Fibroblast of upper back skin (primary cell): ENCODE measurements at regions not wholly inside any gene's neighbourhood (a gene's known extent, or its start where the extent isn't known, plus 50 kb on each side); places are given as distances from the start of the nearest gene placed in this dataset.
"Not testable (repeated sequence)": the region's sequence is repeated elsewhere in the genome, so short reads cannot be mapped to it uniquely, and the experiment has no call there.

Source experiments
- DNase-seq: peaks from one replicate; pipeline ENCODE4 v3.0.0-alpha.2; 2013

DNA sequence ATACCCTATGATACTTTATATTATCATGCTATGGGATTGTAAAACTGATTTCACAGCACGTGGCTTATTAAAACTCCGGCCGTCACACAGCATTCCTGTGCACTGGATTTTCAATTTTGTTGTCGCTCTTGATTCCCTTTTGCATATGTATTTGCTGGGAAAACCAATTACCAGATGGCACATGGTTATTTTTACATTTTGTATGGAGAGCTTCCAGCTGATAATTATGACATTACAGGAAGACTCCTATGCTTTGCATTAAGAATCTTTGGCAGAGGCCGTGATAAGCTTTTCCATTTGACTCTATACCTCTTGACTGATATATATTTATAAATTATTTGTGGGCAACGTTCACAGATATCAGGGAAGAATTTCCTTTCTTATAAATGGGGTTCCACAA is 381.2 kb upstream of the RORB start:
- no peak for DNase-seq

DNA sequence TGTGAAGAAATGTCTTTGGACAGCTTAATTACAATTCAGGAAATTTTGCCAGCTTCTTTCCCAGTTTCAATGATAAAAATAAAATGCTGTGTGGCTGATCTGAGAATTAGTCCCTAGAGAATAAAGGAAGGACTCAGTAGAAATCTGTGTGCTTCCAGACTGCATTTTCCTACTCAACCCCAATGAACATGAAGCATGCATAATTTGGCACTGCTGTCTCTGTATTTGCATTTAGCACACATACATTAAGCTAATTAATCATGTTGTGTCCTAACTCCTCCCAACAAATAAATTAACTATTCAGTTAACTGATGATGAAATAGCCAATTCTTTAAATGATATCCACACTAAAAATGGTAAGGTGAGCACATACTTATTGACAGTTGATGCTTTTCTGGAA is 380.0 kb upstream of the RORB start:
- no peak for DNase-seq

DNA sequence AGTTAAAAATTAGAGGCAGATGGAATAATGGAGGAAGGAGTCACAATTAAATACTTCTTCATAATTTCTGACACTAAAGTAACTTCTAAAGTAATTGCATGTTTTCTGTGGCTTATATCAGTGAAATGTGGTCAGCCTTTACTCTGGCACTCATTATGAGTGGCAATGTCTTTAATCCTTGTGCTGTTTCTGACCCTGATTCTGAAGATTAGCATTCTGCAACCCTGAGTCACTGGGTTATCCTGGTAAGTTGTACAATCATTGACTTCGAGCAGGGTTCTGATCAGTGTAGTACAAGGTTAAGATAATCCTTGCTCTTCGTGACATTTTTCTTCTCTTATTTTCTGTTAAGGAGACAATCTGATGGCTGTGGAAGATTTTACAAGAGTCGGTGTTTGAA is 379.4 kb upstream of the RORB start:
- no peak for DNase-seq

DNA sequence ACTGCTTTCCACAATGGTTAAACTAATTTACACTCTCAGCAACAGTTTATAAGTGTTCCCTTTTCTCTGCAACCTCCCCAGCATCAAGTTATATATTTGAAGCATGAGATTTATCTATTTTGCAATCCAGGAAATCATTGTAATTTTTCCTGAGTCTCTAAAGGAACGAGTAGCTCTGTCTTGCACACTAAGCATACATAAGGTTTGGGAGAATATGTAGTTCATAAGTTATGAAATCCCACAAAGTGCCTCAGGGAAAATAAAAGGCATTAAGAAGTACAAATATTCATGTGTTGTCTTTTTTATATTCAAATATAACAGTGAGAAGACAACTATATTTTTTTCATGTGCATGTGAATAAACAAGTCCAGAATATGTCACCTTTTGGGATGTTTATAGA is 377.1 kb upstream of the RORB start:
- no peak for DNase-seq

DNA sequence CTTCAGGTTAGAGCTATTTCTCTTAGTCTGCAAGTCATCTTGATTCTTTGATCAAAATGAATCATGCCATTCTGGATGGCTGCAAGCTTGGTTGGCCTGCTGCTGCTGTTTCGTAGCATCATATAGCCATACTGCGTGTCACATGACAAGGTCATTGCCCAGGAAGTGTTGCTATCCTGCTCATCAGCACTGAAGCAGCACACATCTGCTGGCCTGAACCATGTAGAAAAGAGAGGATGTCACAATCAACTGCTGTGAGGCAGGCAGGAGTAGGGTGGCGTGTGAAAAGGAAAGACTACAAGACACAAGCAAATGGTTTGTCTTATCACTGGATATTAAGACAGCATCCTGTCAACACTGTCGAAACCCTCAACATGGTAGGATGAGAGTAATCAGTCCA is 376.7 kb upstream of the RORB start:
- DNase-seq, result no peak

DNA sequence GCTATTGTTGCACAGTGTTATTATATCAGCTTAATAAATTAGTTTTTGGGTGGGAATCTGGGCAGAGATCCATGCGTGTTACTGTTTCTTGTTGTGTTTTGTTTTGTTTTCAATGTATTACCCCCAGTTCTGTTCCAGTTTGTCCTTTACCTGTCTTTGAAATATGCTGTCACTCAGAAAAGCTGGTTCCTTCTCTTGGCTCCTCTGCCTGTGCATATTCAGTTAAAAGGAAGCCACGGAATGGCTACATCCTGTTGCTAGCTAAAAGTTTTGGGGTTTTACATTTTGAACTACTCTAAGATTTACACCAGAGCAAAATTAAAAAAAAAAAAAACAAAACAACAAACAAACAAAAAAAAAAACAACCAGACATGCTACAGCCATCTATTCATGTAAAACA is 374.9 kb upstream of the RORB start:
- DNase-seq, result no peak

DNA sequence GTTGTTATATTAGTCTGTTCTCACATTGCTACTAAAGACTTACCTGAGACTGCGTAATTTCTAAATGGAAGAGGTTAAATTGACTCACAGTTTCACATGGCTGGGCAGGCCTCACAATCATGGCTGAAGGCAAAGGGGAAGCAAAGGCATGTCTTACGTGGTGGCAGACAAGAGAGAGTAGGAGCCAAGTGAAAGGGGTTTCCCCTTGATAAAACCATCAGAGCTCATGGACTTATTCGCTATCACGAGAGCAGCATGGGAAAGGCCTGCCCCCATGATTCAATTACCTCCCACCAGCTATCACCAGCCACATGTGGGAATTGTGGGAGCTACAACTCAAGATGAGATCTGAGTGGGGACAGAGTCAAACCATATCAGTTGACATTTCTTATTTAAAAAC is 374.5 kb upstream of the RORB start:
- no peak for DNase-seq

DNA sequence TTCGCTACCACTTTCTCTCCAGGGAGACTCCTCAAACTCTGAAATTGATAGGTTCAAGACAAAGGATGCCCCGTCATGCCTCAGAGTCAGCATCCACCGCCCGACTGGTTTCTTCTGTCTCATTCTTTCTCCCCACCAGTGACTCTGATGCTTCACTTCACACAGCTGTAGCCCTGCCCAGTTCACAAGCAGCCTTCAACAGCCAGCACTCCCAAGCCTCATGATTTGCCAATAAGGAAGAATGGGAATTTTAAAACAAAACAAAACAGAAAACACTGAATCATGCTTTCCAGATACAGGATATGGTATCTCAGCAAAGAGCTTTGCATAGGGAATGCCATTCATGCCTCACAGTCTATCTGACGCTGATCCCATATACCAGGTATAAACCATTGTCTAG is 371.2 kb upstream of the RORB start:
- DNase-seq, result no peak

DNA sequence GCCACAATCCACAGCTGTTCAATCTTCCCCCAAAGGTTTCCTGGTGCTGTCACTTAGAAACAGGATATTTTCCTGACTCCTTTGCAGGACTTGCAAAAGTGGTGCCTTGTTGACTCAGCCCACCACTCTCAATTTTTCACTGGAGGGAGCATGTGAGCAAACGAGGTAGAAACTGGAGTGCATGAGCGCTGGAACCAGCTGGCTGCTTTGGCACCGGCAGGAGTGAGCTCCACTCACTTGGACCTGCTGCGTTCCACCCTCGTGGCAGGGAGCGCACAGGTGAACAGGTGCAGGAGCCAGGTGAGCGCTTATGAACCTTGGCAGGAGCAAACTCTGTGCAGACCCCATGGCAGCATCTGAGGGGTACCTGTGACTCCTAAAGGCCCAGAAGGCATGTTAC is 364.1 kb upstream of the RORB start:
- no peak for DNase-seq

DNA sequence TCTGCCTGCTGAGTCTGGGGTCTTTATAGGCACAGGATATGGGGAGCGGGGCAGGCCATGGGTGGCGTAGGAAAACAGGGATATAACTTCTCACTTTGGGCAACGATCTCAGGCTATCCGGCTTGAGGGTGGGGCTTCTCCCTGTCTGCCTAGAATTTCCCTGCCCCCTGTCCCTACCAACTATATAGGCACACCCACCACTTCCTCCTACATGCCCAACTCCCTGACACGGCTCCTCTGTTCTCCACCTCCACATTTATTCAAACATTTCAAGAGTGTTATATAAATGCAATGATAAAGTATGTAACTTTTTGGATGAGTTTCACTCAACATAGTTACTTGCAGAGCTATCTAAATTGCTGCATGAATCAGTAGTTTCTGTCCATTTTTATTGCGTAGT is 363.2 kb upstream of the RORB start:
- no peak for DNase-seq

DNA sequence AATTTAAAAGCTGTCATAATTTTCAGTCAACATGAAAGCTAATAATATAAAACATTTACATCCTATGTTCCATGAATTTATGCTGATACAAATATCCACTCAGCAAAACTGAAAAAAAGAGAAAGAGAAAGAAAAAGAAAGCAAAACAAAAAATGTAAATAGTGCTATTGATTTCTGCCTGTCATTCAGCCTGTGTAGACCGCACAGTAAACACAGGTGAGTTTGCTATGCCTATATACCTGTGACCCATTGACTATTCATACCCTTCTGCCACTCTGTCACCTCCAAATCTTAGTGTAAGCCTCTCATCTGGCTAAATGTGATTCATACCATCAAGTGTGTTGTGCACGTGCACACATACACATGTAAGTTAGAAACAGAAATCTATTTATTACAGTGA is 359.0 kb upstream of the RORB start:
- DNase-seq, result no peak

DNA sequence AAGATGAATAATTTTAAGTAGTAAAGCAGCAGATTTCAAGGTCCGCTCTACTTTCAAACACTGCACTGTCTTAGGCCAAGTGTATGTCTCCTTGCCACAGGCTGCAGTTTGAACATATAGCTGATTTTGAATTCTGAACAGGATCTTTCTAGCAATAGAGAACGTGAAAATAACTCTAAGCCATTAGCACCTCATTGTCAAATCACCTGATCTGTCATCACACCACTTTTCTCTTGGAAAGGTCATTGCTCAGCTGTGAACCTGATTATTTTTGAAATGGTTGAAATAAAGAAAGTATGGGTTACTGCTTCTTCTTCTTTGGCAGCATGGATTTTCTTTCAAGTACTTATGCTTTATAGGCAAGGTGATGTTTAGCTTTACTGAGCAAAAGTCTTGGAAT is 357.0 kb upstream of the RORB start:
- no peak for DNase-seq

DNA sequence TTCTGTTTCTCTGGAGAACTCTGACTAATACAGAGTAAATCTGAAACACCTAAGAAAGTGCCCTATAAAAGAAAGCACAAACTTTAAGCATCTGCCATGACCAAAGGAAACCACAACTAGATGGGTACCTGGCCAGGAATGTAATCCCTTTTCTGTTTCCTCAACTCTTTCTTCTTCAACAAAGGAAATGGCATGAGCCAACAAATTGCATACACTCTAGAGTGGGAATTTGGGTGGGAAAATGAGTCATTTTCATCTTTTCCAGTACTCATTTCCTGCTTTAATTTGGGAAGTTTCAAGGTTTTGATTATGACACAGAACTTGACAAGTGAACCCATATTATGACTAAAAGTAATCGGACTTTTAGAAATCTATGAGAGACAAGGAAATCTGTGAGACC is 349.2 kb upstream of the RORB start:
- DNase-seq, result no peak

DNA sequence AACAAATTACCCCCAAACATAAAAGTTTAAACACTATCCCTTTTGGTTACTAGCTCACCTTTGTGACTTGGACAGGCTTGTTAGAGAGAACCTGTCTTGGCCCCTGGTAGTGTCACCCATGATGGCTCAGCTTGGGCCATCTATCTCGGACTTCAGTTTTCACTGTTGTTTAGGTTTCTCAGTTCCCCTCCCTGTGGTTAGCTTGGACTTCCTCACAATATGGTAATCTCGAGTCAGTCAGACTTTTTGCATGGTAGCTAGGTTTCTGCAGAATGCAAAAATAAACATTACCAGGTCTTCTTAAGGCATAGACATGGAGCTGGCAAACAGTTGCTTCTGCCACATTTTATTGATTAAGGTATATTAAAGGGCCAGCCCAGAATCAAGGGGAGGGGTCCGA is 324.3 kb upstream of the RORB start:
- DNase-seq, result no peak

DNA sequence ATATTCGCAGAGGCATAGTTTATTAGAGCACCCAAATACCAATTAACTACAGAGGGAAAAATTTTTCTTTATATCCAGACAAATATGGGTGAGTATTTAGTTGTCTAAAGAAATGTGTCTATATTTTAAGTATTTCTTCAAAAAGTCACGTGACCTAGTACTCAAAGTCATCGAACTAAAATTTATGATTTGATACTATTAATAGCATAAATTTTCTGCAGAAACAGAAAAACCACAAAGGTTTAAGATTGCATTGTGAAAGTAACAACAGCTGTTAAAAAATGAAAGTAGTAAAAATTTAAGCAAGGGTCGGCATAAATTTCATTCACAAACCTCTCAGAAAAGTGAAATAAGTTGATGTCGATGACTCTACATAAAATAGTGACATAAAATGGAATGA is 323.9 kb upstream of the RORB start:
- no peak for DNase-seq

DNA sequence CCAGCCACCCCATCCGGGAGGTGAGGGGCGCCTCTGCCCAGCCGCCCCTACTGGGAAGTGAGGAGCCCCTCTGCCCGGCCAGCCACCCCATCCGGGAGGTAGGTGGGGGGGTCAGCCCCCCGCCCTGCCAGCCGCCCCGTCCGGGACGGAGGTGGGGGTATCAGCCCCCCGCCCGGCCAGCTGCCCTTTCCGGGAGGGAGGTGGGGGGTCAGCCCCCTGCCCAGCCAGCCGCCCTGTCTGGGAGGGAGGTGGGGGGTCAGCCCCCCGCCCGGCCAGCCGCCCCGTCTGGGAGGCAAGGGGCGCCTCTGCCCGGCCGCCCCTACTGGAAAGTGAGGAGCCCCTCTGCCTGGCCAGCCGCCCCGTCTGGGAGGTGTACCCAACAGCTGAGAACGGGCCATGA is 299.4 kb upstream of the RORB start:
- not testable (repeated sequence) for DNase-seq

DNA sequence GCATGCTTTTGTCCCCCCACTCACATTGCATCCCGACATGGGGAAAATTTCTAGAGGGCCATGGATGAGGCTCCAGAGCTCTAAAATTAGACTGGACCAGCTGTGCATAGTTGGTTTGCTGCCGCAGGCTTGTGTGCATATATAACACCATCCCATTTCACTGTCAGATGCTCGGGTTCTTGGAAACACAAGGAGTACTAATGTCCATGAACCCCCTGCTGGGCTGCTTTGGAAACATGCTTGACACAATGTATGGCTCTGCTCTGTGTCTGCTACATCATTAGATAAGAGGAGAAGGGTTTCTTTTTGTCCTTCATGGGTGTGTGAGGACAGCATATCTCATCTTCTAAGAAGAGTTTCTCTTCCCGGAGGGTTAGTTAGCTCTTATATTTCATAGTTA is 292.1 kb upstream of the RORB start:
- DNase-seq, result no peak

DNA sequence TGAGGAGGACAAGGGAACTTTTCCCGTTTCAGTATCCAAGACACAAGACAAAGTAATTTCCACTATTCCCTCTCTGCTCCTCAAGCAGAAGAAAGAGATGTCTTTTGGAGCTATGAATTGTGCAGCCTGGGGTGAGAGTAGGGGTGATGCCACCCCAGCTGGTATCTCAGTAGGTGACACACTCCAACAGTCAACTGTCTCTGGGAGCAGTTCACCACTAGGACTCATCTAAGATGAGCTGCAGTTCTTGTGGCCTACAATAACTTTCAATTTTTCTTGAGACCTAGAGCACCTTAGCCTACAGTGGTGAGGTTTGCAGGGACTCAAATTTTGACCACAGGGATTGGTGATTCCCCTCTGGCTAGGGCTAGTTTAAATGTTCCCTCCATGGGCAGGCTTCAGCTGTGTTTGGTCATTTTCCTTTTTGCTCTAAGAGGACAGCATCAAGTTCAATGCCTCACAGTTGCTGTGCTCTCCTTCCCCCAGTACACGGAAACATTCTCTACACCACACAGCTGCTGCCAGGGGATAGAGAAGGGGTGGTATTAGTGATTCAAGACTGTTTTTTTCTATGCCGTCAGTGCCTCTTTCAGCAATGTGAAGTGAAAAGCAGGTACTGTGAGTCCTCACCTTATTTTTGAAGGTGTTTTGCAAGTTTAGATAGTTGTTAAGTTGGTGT is 278.6 kb upstream of the RORB start:
- DNase-seq, result no peak

DNA sequence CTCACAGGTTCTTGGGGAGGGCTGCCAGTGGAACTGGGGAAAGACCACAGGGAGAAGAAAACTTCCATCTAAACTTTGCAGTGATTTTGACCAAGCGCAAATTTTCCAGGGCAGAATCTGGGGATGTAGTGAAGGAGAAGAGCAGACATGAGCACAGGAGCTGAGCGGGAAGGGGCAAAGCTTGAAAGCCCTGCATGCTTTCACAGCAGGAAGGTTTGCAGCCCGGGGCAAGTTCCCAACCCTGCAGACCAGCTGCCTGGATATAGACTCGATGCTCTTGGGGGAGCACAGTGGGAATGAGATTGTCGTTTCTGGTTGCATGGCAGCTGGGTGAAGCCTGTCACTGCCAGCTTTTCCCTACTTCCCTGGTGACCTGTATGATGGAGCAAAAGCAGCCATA is 276.8 kb upstream of the RORB start:
- DNase-seq, result no peak

DNA sequence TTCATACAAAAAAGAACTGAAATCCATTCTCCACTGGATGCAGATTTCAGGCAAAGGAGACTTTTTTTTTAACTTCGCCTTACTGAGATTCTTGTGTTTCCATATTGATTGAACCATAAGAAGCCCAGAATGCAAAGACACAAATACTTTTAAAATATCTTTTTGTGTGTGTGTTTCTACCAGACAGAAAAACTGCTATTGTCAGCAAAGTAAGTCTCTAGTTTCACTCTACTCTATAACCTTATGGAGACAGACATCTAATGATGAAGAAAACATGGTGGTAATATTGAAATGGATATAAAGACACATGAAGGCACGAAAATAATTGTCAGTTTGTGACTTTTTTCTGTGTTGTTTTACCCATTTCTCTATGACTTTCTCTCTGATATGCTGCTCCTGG is 260.3 kb upstream of the RORB start:
- no peak for DNase-seq

DNA sequence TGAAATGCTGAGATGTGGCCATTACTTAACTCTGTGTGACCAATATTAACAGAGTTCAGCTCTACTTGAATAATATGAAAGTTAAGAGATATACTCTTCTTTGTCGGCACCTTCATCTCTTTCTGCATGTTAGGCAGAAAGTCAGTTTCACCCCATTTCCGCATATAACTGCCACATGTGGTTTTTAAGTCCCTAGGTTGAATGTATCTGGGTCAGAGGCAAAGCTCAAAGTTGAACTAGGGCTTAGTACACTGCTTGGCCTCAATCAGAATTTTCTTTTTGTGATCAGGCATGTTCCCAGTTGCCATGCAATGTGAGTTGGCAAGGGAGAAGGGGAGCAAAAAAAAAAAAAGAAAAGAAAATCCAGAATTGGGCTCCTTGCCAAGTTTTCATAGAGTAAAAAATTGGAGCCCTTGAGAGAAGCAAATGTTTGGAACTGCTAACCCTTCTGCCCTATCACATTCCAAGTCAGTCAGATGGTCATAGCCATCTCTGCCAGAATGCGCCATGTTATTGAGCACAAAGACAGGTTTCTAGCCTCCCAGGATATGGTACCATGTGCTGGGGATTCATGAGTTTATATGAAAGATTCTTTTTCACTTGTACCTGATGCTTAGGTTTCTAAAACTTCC is 251.2 kb upstream of the RORB start:
- DNase-seq, result no peak

DNA sequence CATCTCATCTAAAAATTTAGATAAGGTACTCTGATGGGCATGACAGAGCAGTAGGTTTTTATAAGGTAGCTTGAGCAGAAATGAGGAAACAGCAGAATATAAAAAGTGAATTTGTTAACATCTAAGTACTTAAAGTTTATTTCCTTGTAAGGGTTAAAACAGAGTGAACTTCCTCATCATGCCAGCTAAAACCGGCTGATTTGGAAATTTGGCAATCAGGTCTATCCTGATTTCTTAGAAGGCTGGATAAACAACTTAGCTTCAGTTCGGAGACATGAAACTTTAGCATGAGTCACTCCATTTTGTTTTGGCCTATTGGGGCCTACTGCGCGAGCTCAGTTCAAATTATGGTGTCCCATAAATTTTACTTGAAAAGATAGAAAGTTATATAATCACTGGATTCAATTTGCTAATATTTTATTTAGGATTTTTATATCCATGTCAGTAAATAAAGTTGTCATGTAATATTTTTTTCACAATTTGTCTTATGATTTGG is 241.6 kb upstream of the RORB start:
- DNase-seq, result no peak

DNA sequence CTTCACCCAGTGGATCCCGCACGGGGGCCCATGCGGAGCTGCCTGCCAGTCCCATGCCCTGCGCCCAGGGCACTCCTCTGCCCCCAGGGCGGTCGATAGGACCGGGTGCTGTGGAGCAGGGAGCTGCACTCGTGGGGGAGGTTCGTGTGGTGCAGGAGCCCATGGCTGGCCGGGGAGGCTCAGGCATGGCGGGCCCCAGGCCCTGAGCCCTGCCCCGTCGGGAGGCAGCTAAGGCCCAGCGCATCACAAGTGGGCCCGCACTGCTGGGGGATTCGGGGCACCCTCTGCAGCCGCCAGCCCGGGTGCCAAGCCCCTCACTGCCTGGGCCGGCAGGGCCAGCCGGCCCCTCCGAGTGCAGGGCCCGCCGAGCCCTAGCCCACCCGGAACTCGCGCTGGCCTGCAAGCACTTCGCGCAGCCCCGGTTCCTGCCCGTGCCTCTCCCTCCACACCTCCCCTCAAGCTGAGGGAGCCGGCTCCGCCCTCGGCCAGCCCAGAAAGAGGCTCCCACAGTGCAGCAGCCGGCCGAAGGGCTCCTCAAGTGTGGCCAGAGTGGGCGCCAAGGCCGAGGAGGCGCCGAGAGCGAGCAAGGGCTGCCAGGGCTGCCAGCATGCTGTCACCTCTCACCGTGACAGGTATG is 221.1 kb upstream of the RORB start:
- no peak for DNase-seq

DNA sequence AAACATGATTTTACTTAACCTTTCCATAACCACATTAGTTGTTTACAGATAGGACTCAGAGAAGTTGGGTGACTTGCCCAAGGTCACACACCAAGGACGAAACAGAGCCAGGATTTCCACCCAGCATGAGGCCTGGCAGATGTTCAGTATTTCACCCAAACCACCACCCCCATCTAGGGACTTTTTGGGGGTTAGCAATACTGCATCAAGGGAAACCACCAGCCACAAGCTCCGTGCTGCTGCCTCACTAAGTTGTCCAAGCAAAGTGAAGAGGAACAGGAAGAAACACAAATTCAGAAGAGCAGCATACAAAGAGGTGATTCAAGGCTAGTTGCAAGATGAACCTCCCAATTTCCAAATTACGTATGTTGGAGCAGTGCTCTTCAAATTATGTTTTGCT is 219.6 kb upstream of the RORB start:
- no peak for DNase-seq

DNA sequence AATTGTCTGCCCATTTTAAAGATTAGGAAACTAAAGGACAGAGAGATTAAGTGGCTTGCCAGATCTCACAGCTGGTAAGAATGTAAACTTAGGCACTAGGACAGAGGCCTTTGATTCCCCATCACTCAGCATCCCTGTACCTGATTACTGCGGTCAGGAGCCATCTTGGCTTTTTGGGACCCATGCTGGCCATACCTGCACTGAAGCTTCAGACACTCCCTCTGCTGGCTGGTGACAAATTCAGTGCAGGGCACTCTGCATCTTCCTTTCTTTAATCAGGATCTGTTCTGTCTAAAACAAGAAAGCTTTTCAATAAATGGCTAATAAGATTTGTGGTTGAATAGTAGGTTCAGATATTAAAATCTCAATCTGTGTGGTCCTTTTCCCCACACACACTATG is 215.5 kb upstream of the RORB start:
- DNase-seq, result no peak
